Activated naive CD4-positive, alpha-beta T cell treated with anti-CD3 and anti-CD28 coated beads, Interleukin-2, amount 50 U/mL, for 72 hours (primary cell): ENCODE measurements at regions not wholly inside any gene's neighbourhood (a gene's known extent, or its start where the extent isn't known, plus 50 kb on each side); places are given as distances from the start of the nearest gene placed in this dataset.

Experiments used
- ATAC-seq, 2 donors: fragments of 150-1000 bp; cut with Tn5 transposase; 2 replicates each; pipeline ENCODE4 v1.10.0; 2021; ENCODE audit warnings: mild to moderate bottlenecking in 2 of 2, moderate library complexity in 2 of 2
- DNase-seq, 2 donors: peaks; one replicate each; pipeline ENCODE4 v3.0.0; 2021 to 2022; ENCODE audit warnings: low spot score in 2 of 2
- H3K27ac Mint-ChIP-seq, 2 donors: one replicate each; pipeline ENCODE4 v1.8.0; 2022; ENCODE audit warnings: mild to moderate bottlenecking in 2 of 2, mixed read lengths in 2 of 2
- H3K36me3 Mint-ChIP-seq, 2 donors: one replicate each; pipeline ENCODE4 v1.8.0; 2022; ENCODE audit warnings: mixed read lengths in 2 of 2
- H3K9me3 Mint-ChIP-seq, 2 donors: one replicate each; pipeline ENCODE4 v1.8.0; 2022; ENCODE audit warnings: mixed read lengths in 2 of 2

- H3K27ac Mint-ChIP-seq, result no peak overlapping the region
- H3K9me3 Mint-ChIP-seq, result peaks cover 5% of the 10 kb centered on the region in 2 donors
- ATAC-seq (no peak), DNase-seq (no peak)
- H3K36me3 Mint-ChIP-seq, result no peaks in the 10 kb centered on the region
These were observed 72.9 kb upstream of the MYCN start for GRCh38 chr2:15867194-15868171.

- no peaks in the 10 kb centered on the region for H3K36me3 Mint-ChIP-seq
- ATAC-seq (no peak), DNase-seq (no peak)
- no peak overlapping the region for H3K27ac Mint-ChIP-seq
- peaks cover 5% of the 10 kb centered on the region in 2 donors for H3K9me3 Mint-ChIP-seq
These were observed 72.2 kb upstream of the MYCN start for GRCh38 chr2:15868186-15868585.

DNA sequence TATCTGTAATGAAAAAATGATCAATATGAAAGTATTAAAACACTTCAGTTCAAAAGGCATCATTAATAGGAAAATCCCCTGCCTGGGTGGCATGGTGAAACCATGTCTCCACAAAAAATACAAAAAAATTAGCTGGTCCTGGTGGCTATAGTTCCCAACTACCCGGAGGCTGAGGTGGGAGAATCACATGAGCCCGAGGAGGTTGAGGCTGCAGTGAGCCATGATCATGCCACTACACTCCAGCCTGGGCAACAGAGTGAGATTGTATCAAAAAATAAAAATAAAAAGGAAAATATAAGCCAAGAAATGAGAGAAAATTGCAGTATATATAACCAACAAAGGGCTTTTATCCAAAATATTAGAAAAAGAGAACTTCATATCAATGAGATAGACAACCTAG is 71.6 kb upstream of the MYCN start:
- H3K36me3 Mint-ChIP-seq, result no peaks in the 10 kb centered on the region
- peaks cover 5% of the 10 kb centered on the region in 2 donors for H3K9me3 Mint-ChIP-seq
- no peak for DNase-seq
- ATAC-seq, result no peak
- no peak overlapping the region for H3K27ac Mint-ChIP-seq

- no peak overlapping the region for H3K27ac Mint-ChIP-seq
These were observed 71.0 kb upstream of the MYCN start for GRCh38 chr2:15869396-15869795.

GRCh38 chr2:15869871-15870270 is 70.5 kb upstream of the MYCN start:
- Mint-ChIP-seq H3K27ac (no peak overlapping the region), H3K36me3 (no peaks in the 10 kb centered on the region), H3K9me3 (peaks cover 5% of the 10 kb centered on the region in 2 donors)
- ATAC-seq, result no peak
- no peak for DNase-seq

More at GRCh38 chr2:15869396-15869795, 71.0 kb upstream of the MYCN start:
- peaks cover 5% of the 10 kb centered on the region in 2 donors for H3K9me3 Mint-ChIP-seq
- no peaks in the 10 kb centered on the region for H3K36me3 Mint-ChIP-seq
- ATAC-seq, result no peak
- no peak for DNase-seq

GRCh38 chr2:15870565-15870964 is 69.8 kb upstream of the MYCN start:
- H3K27ac Mint-ChIP-seq, result no peak overlapping the region
- no peak for ATAC-seq

DNA sequence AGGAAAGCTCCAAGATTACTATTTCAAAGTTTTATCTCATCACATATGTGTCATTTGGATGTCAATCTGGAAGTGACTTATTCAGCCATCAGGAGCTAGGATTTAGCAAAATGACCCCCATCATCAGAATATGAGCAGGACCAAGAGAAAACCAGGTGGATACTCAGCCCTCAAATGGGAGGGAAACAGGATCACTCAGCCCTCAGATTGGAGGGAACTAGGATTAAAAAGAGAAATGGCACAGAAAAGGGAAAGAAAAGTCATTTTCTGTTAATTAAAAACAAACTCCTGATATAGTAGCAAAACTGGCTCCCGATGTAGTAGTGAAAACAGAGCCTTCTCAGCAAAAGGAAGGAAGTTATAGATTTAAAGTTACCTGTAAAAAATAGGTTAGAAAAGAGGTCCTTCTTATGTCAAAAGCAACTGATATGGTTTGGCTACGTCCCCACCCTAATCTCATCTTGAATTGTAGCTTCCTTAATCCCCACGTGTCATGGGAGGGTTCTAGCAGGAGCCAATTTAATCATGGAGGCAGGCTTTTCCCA is 69.0 kb upstream of the MYCN start:
- DNase-seq (no peak), ATAC-seq (no peak)
- no peaks in the 10 kb centered on the region for H3K36me3 Mint-ChIP-seq
- no peak overlapping the region for H3K27ac Mint-ChIP-seq
- peaks cover 5% of the 10 kb centered on the region in 2 donors for H3K9me3 Mint-ChIP-seq

More at GRCh38 chr2:15870565-15870964, 69.8 kb upstream of the MYCN start:
- Mint-ChIP-seq H3K9me3 (peaks cover 5% of the 10 kb centered on the region in 2 donors), H3K36me3 (no peaks in the 10 kb centered on the region)
- no peak for DNase-seq

DNA sequence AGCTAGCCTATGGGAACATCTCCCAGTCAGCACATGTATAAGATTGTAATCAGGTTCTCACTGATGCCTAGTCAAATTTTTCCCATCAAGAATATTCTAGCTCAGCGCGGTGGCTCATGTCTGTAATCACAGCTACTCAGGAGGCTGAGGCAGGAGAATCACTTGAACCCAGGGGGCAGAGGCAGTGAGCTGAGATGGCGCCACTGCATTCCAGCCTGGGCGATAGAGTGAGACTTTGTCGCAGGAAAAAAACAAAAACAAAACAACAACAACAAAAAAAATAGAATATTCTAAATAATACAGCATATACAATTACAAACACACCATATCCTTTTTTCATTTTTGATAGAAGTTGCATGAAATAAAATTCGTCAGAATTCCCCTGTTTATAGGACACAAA is 67.5 kb upstream of the MYCN start:
- DNase-seq (no peak), ATAC-seq (no peak)
- Mint-ChIP-seq H3K27ac (no peak overlapping the region), H3K9me3 (peaks cover 0 to 12% of the 10 kb centered on the region in 2 donors), H3K36me3 (no peaks in the 10 kb centered on the region)

GRCh38 chr2:15874321-15874720 is 66.0 kb upstream of the MYCN start:
- DNase-seq, result no peak
- ATAC-seq, result no peak
- Mint-ChIP-seq H3K9me3 (peaks cover 0 to 12% of the 10 kb centered on the region in 2 donors), H3K27ac (peak overlapping the region in 1 of 2 donors; percentile 23), H3K36me3 (no peaks in the 10 kb centered on the region)

DNA sequence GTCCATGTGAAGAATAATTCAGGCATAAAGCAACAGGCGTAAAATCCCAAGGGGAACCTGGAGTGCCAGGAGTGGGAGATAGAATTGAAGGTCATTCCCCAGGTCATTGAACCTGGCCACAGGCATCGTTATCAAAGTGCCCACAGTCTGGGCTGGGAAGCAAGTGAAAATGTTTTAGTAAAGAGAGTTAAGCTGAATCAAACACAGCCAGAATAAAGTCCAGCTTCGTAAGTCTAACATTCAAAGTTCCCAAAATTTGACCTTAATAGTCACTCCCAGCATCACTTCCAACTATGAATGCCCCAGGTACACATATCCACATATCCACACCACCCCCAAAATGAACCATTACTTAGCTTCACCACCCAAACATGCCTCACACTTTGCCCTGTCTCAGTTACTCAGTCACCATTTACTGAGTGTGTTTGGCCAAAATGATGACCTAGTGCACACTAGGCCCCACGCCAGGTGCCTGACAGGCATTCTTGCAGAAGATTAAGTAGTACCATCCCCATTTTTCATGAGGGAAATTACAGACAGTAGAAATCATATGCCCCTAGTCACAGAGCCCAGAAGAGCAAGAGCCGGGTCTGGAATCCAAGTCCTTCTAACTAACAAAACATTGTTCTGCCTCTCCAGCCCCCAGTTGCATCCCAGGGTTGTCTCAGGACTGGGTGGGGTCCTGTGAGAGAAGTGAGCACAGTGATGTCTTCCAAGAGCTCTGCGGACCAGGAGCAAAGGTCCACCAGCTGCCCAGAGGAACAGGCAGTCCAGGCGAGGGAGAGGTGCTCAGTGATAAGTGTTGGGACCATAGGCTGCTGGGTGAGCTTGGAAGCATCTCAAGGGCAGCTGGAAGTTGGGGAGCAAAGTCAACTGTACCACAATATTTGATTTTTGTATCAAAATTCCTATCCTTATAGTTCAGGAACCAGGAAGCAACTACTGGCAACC is 65.2 kb upstream of the MYCN start:
- peaks cover 0 to 12% of the 10 kb centered on the region in 2 donors for H3K9me3 Mint-ChIP-seq
- ATAC-seq (no peak), DNase-seq (no peak)
- no peaks in the 10 kb centered on the region for H3K36me3 Mint-ChIP-seq
- peak overlapping the region in 1 of 2 donors; percentile 2 for H3K27ac Mint-ChIP-seq

GRCh38 chr2:15875969-15876705 is 64.2 kb upstream of the MYCN start:
- no peaks in the 10 kb centered on the region for H3K36me3 Mint-ChIP-seq
- ATAC-seq, result no peak
- DNase-seq, result no peak
- peaks cover 0 to 9% of the 10 kb centered on the region in 2 donors for H3K9me3 Mint-ChIP-seq
- H3K27ac Mint-ChIP-seq, result no peak overlapping the region

GRCh38 chr2:15880226-15881119 is 59.9 kb upstream of the MYCN start:
- ATAC-seq (no peak), DNase-seq (no peak)
- H3K27ac Mint-ChIP-seq, result no peak overlapping the region
- H3K9me3 Mint-ChIP-seq, result peaks cover 0 to 11% of the 10 kb centered on the region in 2 donors
- H3K36me3 Mint-ChIP-seq, result no peaks in the 10 kb centered on the region

DNA sequence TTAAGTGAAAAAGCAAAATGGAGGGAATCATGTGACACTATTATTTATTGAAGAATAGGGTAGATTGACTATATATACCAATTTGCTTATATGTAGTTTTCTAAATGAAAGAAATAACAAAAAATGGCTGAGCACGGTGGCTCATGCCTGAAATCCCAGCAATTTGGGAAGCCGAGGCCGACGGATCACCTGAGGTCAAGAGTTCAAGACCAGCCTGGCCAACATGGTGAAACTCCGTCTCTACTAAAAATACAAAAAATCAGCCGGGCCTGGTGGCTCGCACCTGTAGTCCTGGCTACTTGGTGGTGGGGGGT is 59.3 kb upstream of the MYCN start:
- peaks cover 0 to 11% of the 10 kb centered on the region in 2 donors for H3K9me3 Mint-ChIP-seq
- no peak overlapping the region for H3K27ac Mint-ChIP-seq
- H3K36me3 Mint-ChIP-seq, result no peaks in the 10 kb centered on the region
- DNase-seq (no peak), ATAC-seq (no peak)

DNA sequence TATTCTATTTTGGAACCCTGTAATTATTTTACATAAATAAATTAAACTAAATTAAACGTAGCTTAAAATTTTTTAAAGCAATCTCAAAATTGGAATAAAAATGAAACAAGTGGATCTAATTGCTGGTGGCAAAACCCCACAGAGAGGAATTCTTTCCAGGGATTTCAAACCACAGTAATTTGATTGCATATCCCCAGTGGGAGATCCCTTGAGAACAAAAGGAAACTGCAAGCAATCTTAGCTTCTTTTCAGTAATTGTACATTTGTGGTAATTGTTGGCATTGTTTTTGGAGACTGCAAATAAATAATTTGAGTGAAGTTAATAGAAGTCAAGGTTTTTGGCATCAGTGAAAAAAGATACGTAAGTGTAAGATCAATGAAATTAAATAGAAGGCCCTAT is 58.7 kb upstream of the MYCN start:
- DNase-seq, result no peak
- H3K36me3 Mint-ChIP-seq, result no peaks in the 10 kb centered on the region
- ATAC-seq, result no peak
- peaks cover 0 to 7% of the 10 kb centered on the region in 2 donors for H3K9me3 Mint-ChIP-seq
- no peak overlapping the region for H3K27ac Mint-ChIP-seq

DNA sequence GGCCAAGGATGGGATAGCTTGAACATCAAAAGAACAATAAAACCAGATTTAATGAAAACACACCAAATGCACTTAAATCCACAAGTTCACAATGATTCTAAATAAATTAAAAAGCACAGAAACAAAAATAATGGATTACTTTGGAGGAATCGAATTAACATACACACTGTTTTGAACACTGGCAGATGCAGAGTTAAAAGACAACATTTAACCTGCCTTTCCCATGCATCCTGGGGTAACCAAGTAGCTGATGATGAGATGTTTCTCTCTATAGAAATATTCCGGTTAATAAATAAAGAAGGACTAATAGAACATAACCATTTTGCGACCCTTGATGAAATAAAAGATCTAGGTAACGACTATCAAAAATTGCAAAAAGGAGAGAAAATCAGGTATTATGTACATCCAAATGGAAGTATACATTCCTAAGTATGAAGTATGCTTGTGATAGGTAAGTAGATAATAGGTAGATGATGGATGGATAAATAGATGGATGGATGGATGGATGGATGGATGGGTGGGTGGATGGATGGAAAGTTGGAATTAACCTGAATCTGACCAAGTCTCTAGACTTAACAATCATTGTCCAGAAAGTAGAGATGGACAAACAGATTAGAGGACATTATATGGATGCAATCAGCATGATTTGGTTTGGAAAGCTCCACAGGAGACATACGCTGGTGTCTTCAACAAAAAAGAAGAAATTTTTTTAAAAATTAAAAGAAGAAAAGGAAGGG is 57.4 kb upstream of the MYCN start:
- ATAC-seq (no peak), DNase-seq (no peak)
- H3K36me3 Mint-ChIP-seq, result no peaks in the 10 kb centered on the region
- H3K9me3 Mint-ChIP-seq, result peaks cover 0 to 4% of the 10 kb centered on the region in 2 donors
- H3K27ac Mint-ChIP-seq, result no peak overlapping the region
